Endothelial cell of umbilical vein (primary cell): ENCODE measurements at regions not wholly inside any gene's neighbourhood (a gene's known extent, or its start where the extent isn't known, plus 50 kb on each side); places are given as distances from the start of the nearest gene placed in this dataset.

Experiments used
- EZH2 ChIP-seq: IDR thresholded peaks from 2 replicates; pipeline ENCODE4 v1.6.1; 2012; ENCODE audit warnings: borderline replicate concordance, low read depth, mild to moderate bottlenecking, moderate library complexity, low read length, inconsistent platforms; ENCODE audit not compliant: severe bottlenecking
- JUN ChIP-seq: IDR thresholded peaks from 2 replicates; pipeline ENCODE4 v1.6.1; 2011; ENCODE audit warnings: borderline replicate concordance, low read depth; ENCODE audit not compliant: insufficient read length, insufficient read depth
- POLR2A ChIP-seq: IDR thresholded peaks from 2 replicates; pipeline ENCODE4 v1.6.1; 2012; ENCODE audit warnings: low read depth, mild to moderate bottlenecking, control low read depth, low read length
- POLR2AphosphoS5 ChIP-seq: IDR thresholded peaks from 2 replicates; pipeline ENCODE4 v1.6.1; 2012; ENCODE audit warnings: low read depth, mild to moderate bottlenecking, control low read depth, low read length, moderate library complexity; ENCODE audit not compliant: insufficient read depth
- TF ChIP-seq, protein P1 (sequence below), 2 donors: IDR thresholded peaks; 1 replicate in 1 of 2; 2 replicates in 1 of 2; pipeline ENCODE4 v1.5.1; 2011; ENCODE audit warnings: low read length in 2 of 2, mild to moderate bottlenecking in 2 of 2, moderate library complexity in 2 of 2, control low read depth in 1 of 2, inconsistent platforms in 1 of 2, low read depth in 1 of 2; ENCODE audit not compliant: insufficient read depth in 1 of 2; ENCODE audit errors: extremely low read depth in 1 of 2
- TF ChIP-seq, protein P2 (sequence below): IDR thresholded peaks from 2 replicates; pipeline ENCODE4 v1.6.1; 2011; ENCODE audit not compliant: insufficient read depth, insufficient read length

DNA sequence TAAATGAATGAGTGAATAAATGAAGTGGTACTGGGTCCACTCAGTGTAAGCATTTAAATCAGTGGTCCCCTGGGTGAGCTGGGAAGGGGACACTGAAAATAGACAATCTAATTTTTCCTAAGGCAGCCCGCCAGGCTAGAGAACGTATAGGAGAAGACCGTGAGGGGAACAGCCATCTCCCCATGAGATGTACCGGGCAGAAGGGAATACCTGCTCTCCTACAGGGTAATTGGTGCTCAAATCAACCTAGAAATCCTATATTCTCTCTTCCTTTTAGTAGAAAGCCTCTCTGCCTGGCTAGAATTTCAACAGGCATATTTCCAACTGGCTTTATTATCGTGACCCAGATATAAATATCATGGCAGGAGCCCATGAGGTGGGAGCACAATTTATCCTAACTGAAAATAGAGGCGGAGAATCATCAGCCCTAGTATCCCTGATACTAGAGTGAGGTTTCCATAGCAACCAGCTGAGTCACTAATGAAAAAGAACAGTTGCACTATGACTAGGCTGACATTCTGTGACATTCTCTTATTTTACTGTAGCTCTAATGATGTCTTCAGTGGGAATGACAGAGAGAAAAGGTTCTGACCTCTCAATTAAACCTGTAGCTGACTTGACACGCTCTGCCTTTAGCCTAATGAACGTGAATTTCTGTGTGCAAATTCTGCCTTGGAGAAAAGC, 96.5 kb upstream of the CAST start:
- TF ChIP-seq, protein P1, sequence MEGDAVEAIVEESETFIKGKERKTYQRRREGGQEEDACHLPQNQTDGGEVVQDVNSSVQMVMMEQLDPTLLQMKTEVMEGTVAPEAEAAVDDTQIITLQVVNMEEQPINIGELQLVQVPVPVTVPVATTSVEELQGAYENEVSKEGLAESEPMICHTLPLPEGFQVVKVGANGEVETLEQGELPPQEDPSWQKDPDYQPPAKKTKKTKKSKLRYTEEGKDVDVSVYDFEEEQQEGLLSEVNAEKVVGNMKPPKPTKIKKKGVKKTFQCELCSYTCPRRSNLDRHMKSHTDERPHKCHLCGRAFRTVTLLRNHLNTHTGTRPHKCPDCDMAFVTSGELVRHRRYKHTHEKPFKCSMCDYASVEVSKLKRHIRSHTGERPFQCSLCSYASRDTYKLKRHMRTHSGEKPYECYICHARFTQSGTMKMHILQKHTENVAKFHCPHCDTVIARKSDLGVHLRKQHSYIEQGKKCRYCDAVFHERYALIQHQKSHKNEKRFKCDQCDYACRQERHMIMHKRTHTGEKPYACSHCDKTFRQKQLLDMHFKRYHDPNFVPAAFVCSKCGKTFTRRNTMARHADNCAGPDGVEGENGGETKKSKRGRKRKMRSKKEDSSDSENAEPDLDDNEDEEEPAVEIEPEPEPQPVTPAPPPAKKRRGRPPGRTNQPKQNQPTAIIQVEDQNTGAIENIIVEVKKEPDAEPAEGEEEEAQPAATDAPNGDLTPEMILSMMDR (IDR thresholded peaks at IDR 0.05; ENCODE audit: extremely low read depth in 1 of 2, insufficient read depth in 1 of 2, low read depth in 1 of 2, low read length in 2 of 2): no peak
- TF ChIP-seq POLR2AphosphoS5: no peak
- TF ChIP-seq, protein P2, sequence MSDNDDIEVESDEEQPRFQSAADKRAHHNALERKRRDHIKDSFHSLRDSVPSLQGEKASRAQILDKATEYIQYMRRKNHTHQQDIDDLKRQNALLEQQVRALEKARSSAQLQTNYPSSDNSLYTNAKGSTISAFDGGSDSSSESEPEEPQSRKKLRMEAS: no peak
- no peak for TF ChIP-seq POLR2A
- TF ChIP-seq EZH2: no peak
- peak; percentile 60 for TF ChIP-seq JUN
